Mesothelial cell of epicardium (in vitro differentiated cells): ENCODE measurements at regions not wholly inside any gene's neighbourhood (a gene's known extent, or its start where the extent isn't known, plus 50 kb on each side); places are given as distances from the start of the nearest gene placed in this dataset.
"Not testable (repeated sequence)": the region's sequence is repeated elsewhere in the genome, so short reads cannot be mapped to it uniquely, and the experiment has no call there.

Experiments
- DNase-seq, 2 experiments: peaks; one replicate each; pipeline ENCODE4 v3.0.0; 2021; ENCODE audit warnings: low spot score in 2 of 2; ENCODE audit not compliant: unreplicated experiment in 2 of 2
- H3K27ac Mint-ChIP-seq: 2 replicates; pipeline ENCODE4 v1.8.0; 2021; ENCODE audit warnings: mixed read lengths
- H3K27me3 Mint-ChIP-seq: 2 replicates; pipeline ENCODE4 v1.8.0; 2021; ENCODE audit warnings: low read depth, mixed read lengths
- H3K36me3 Mint-ChIP-seq: 2 replicates; pipeline ENCODE4 v1.8.0; 2021; ENCODE audit warnings: mixed read lengths
- H3K4me1 Mint-ChIP-seq: 2 replicates; pipeline ENCODE4 v1.8.0; 2021; ENCODE audit warnings: mixed read lengths
- H3K4me3 Mint-ChIP-seq: 2 replicates; pipeline ENCODE4 v1.8.0; 2021; ENCODE audit warnings: mild to moderate bottlenecking, moderate library complexity, mixed read lengths
- H3K9me3 Mint-ChIP-seq: 2 replicates; pipeline ENCODE4 v1.8.0; 2021; ENCODE audit warnings: mixed read lengths
- TF ChIP-seq, protein P1 (sequence below): fragments of 200-600 bp; sonication (generic); IDR thresholded peaks from one replicate; pipeline ENCODE4 v1.5.0; 2021; ENCODE audit warnings: antibody characterized with exemption; ENCODE audit not compliant: unreplicated experiment

DNA sequence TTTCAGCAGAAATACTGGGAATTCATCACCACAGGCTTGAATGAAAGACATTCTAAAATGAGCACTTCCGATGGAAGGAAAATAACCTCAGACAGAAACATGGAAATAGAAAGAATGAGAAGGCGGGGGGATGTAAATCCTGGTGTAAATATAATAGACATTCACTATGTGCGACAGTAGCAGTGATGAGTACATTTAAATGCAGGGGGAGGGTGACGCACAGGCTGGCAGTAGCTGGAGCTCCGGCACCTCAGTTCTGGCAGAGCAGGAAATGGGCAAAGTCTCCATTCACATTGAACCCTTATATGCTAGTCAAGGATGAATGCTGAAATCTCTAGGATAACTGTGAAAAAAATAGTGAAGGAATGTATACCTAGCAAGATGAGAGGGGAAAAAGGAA is 172.7 kb upstream of the C14orf180 start:
- peaks cover 32% of the 10 kb centered on the region for H3K27me3 Mint-ChIP-seq
- no peak overlapping the region for H3K4me3 Mint-ChIP-seq
- no peak overlapping the region for H3K27ac Mint-ChIP-seq
- peaks cover 15% of the 10 kb centered on the region for H3K9me3 Mint-ChIP-seq
- DNase-seq: no peak
- H3K4me1 Mint-ChIP-seq: no peaks in the 10 kb centered on the region
- no peaks in the 10 kb centered on the region for H3K36me3 Mint-ChIP-seq
- TF ChIP-seq, protein P1, sequence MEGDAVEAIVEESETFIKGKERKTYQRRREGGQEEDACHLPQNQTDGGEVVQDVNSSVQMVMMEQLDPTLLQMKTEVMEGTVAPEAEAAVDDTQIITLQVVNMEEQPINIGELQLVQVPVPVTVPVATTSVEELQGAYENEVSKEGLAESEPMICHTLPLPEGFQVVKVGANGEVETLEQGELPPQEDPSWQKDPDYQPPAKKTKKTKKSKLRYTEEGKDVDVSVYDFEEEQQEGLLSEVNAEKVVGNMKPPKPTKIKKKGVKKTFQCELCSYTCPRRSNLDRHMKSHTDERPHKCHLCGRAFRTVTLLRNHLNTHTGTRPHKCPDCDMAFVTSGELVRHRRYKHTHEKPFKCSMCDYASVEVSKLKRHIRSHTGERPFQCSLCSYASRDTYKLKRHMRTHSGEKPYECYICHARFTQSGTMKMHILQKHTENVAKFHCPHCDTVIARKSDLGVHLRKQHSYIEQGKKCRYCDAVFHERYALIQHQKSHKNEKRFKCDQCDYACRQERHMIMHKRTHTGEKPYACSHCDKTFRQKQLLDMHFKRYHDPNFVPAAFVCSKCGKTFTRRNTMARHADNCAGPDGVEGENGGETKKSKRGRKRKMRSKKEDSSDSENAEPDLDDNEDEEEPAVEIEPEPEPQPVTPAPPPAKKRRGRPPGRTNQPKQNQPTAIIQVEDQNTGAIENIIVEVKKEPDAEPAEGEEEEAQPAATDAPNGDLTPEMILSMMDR: no peak

DNA sequence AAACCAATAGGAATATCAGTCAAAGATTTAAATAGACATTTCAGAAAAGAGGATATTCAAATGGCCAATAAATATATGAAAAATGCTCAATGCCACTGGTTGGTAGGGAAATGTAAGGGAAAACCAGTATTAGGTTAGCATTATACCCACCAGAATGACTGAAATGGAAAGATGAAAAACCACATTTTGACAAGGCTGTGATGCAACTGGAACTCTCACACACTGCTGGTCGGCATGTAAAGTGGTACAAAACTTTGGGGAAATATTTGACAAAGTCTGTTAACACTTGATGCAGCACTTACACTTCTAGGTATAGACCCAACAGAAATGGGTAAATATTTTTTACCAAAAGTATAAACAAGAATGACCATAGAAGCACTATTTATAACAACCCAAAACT is 163.2 kb upstream of the C14orf180 start:
- no peak overlapping the region for H3K4me3 Mint-ChIP-seq
- TF ChIP-seq, protein P1: no peak
- DNase-seq: no peak
- no peaks in the 10 kb centered on the region for H3K36me3 Mint-ChIP-seq
- H3K4me1 Mint-ChIP-seq: no peaks in the 10 kb centered on the region
- peaks cover 36% of the 10 kb centered on the region for H3K27me3 Mint-ChIP-seq
- no peak overlapping the region for H3K27ac Mint-ChIP-seq
- H3K9me3 Mint-ChIP-seq: no peaks in the 10 kb centered on the region

DNA sequence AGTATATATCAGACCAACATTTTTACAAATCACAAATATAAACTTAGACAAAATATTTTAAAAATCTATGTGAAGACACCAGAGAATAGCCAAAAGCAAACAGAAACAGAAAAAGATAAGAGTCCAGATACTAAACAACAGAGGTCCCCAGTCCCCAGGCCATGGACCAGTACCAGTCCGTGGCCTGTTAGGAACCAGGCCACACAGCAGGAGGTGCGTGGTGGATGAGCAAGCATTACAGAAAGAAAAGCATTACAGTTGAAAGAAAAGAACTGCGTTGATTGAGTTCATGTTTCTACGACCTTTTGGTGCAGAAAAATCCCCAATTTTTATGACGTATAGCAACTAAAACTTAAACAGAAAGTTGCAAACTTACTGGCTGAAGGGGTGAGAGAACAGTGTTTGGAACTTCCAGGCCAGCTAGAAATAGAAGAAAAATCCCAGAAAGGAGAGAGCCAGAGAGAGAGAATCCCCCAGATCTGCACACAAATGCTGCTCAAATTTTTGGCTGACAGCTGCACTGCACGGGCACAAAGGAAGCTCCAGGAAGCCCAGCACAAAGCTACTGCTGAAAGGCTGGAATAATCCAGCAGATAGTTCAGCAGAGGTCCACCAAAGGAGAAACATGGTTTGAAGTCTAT is 159.6 kb upstream of the C14orf180 start:
- Mint-ChIP-seq H3K27ac (no peak overlapping the region), H3K4me1 (peaks cover 14% of the 10 kb centered on the region), H3K36me3 (no peaks in the 10 kb centered on the region), H3K4me3 (no peak overlapping the region), H3K9me3 (no peaks in the 10 kb centered on the region), H3K27me3 (peaks cover 29% of the 10 kb centered on the region)
- TF ChIP-seq, protein P1: no peak
- DNase-seq: no peak

DNA sequence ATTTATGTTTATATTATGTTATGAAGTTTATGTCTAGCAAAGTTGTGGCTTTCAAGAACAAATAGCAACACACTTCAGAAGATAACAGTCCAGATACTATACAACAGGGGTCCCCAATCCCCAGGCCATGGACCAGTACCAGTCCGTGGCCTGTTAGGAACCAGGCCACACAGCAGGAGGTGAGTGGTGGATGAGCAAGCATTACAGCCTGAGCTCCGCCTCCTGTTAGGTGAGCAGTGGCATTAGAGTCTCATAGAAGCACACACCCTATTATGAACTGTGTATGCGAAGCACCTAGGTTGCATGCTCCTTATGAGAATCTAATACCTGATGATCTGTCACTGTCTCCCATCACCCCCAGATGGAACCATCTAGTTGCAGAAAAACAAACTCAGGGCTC is 159.0 kb upstream of the C14orf180 start:
- peaks cover 24% of the 10 kb centered on the region for H3K27me3 Mint-ChIP-seq
- H3K36me3 Mint-ChIP-seq, H3K27ac Mint-ChIP-seq, H3K9me3 Mint-ChIP-seq, DNase-seq, H3K4me3 Mint-ChIP-seq: not testable (repeated sequence)
- H3K4me1 Mint-ChIP-seq: peaks cover 15% of the 10 kb centered on the region

DNA sequence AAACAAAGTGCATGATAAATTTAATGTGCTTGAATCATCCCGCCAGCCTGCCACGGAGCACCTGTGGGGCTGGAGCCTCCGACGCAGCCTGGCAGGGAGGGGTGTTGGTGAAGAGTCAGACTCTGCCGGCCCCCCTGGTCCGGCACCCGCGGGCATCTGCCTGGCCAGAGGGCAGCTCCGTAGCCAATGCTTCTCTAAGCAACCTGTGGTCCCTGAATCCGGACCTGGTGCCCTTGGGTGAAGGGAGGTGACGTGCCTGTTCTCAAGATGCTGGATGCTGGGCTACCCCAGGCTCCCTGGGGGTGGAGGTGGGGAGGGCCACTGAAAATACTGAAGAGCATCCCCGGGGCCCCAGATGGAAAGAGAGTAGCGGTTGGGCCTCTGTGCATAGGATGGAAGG is 158.6 kb upstream of the C14orf180 start:
- DNase-seq: no peak
- Mint-ChIP-seq H3K27me3 (peaks cover 21% of the 10 kb centered on the region), H3K4me1 (peaks cover 19% of the 10 kb centered on the region), H3K27ac (no peak overlapping the region), H3K9me3 (no peaks in the 10 kb centered on the region), H3K36me3 (no peaks in the 10 kb centered on the region), H3K4me3 (no peak overlapping the region)
- TF ChIP-seq, protein P1: no peak

DNA sequence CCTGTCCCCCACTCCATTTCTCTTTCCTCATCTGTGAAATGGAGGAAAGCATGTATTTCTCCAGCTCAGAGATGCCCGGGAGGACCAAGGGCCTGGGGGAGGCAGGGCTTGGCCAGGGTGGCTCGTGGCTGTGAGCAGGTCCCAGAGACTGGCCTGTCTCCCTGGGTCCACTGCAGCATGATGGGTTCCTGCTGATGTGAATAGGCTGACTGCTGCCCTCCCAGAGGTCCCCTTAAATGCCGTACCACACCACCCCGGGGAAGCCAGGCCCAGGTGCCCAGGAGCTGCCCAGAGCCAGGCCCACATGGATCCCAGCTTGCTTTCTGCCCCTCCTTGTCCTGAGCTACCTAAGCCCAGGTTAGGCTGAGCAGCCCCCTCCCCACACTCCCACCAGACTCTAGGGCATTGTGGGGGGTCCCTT is 158.2 kb upstream of the C14orf180 start:
- H3K9me3 Mint-ChIP-seq: no peaks in the 10 kb centered on the region
- H3K27me3 Mint-ChIP-seq: peaks cover 17% of the 10 kb centered on the region
- no peak overlapping the region for H3K27ac Mint-ChIP-seq
- peaks cover 21% of the 10 kb centered on the region for H3K4me1 Mint-ChIP-seq
- no peak overlapping the region for H3K4me3 Mint-ChIP-seq
- no peak for DNase-seq
- TF ChIP-seq, protein P1: no peak
- H3K36me3 Mint-ChIP-seq: no peaks in the 10 kb centered on the region
